ENCODE measurements at regions not wholly inside any gene's neighbourhood (a gene's known extent, or its start where the extent isn't known, plus 50 kb on each side); places are given as distances from the start of the nearest gene placed in this dataset.

GRCh38 chr14:71753126-71753830, 179.0 kb upstream of the RGS6 start:
- peak; percentile 81 for DNase-seq (ENCODE audit: low spot score)
- peak; percentile 92 for TF ChIP-seq CTCF (IDR thresholded peaks at IDR 0.05; ENCODE audit: extremely low read depth, insufficient read depth, missing control alignments)
- in situ Hi-C loops (cut with MboI; ENCODE audit: low pct_unique_long_range_greater_than_20kb, low sequenced_read_pairs, unreplicated experiment): loop anchor here (10.0 kb wide), 1 partner anchor 618 kb away; no protein-coding TSS in a partner anchor

GRCh38 chr14:71753976-71754375, 178.3 kb upstream of the RGS6 start:
- no peak for DNase-seq (ENCODE audit: low spot score)
- in situ Hi-C loops (cut with MboI; ENCODE audit: low pct_unique_long_range_greater_than_20kb, low sequenced_read_pairs, unreplicated experiment): loop anchor here (10.0 kb wide), 1 partner anchor 619 kb away; no protein-coding TSS in a partner anchor
- no peak for TF ChIP-seq CTCF (IDR thresholded peaks at IDR 0.05; ENCODE audit: extremely low read depth, insufficient read depth, missing control alignments)

GRCh38 chr14:71754422-71755095, 177.7 kb upstream of the RGS6 start:
- no peak for TF ChIP-seq CTCF (IDR thresholded peaks at IDR 0.05; ENCODE audit: extremely low read depth, insufficient read depth, missing control alignments)
- in situ Hi-C loops (cut with MboI; ENCODE audit: low pct_unique_long_range_greater_than_20kb, low sequenced_read_pairs, unreplicated experiment): loop anchor here (10.0 kb wide), 1 partner anchor 620 kb away; no protein-coding TSS in a partner anchor
- no peak for DNase-seq (ENCODE audit: low spot score)

- no peak for DNase-seq (ENCODE audit: low spot score)
- in situ Hi-C loops (cut with MboI; ENCODE audit: low pct_unique_long_range_greater_than_20kb, low sequenced_read_pairs, unreplicated experiment): loop anchor here (10.0 kb wide), 1 partner anchor 624 kb away; no protein-coding TSS in a partner anchor
- TF ChIP-seq CTCF (IDR thresholded peaks at IDR 0.05; ENCODE audit: extremely low read depth, insufficient read depth, missing control alignments): no peak
These were observed 173.8 kb upstream of the RGS6 start for GRCh38 chr14:71758229-71758951.

- no peak for DNase-seq (ENCODE audit: low spot score)
- no peak for TF ChIP-seq CTCF (IDR thresholded peaks at IDR 0.05; ENCODE audit: extremely low read depth, insufficient read depth, missing control alignments)
- in situ Hi-C loops (cut with MboI; ENCODE audit: low pct_unique_long_range_greater_than_20kb, low sequenced_read_pairs, unreplicated experiment): no loop called here
These were observed 169.7 kb upstream of the RGS6 start for GRCh38 chr14:71762575-71762974.

GRCh38 chr14:71764701-71765382, 167.4 kb upstream of the RGS6 start:
- TF ChIP-seq CTCF (IDR thresholded peaks at IDR 0.05; ENCODE audit: extremely low read depth, insufficient read depth, missing control alignments): no peak
- in situ Hi-C loops (cut with MboI; ENCODE audit: low pct_unique_long_range_greater_than_20kb, low sequenced_read_pairs, unreplicated experiment): no loop called here
- no peak for DNase-seq (ENCODE audit: low spot score)
